ENCODE measurements at regions not wholly inside any gene's neighbourhood (a gene's known extent, or its start where the extent isn't known, plus 50 kb on each side); places are given as distances from the start of the nearest gene placed in this dataset.

- Histone ChIP-seq H3K4me2 (no peak overlapping the region), H3K9me3 (no peaks in the 10 kb centered on the region; the same call in 1 of the 2 replicates), H3K27ac (ENCODE audit: low read depth in 2 of 2, low read length in 1 of 2) (no peak overlapping the region; a peak in 1 of 4 replicates), H3K27me3 (ENCODE audit: insufficient read depth) (no peaks in the 10 kb centered on the region), H3K9me2 (no peaks in the 10 kb centered on the region), H3K79me2 (ENCODE audit: insufficient read depth) (no peaks in the 10 kb centered on the region), H3K4me1 (ENCODE audit: control insufficient read depth in 1 of 2, insufficient read depth in 2 of 2, low read depth in 1 of 2, low read length in 1 of 2) (no peaks in the 10 kb centered on the region; a peak in 1 of 4 replicates), H2AFZ (ENCODE audit: low read depth) (no peak overlapping the region), H3K9ac (no peak overlapping the region), H3F3A (replicated peaks; ENCODE audit: insufficient read depth) (no peaks in the 10 kb centered on the region), H3K4me3 (ENCODE audit: low read depth in 2 of 2, low read length in 1 of 2) (no peak overlapping the region), H3K36me3 (replicated peaks in 1 of 2; ENCODE audit: control insufficient read depth in 1 of 2, insufficient read depth in 2 of 2, low read length in 1 of 2) (no peaks in the 10 kb centered on the region), H4K20me1 (ENCODE audit: insufficient read depth) (no peaks in the 10 kb centered on the region)
- TF ChIP-seq EP300 (IDR thresholded peaks at IDR 0.05; ENCODE audit: borderline replicate concordance in 1 of 2, low read depth in 1 of 2, low read length in 1 of 2) (no peak), RAD21 (IDR thresholded peaks at IDR 0.05; ENCODE audit: low read length) (no peak), CHD2 (IDR thresholded peaks at IDR 0.05; ENCODE audit: low read length, partially characterized antibody) (no peak), TAF1 (IDR thresholded peaks at IDR 0.05; ENCODE audit: borderline replicate concordance, low read depth, low read length) (no peak), POLR2AphosphoS5 (IDR thresholded peaks at IDR 0.05; ENCODE audit: low read depth, low read length) (no peak), TCF12 (IDR thresholded peaks at IDR 0.05) (no peak), RFX5 (IDR thresholded peaks at IDR 0.05; ENCODE audit: low read length) (no peak)
- DNase-seq = peak; percentile 7
- ChIA-PET CTCF (interaction anchor here (0.5 kb wide), 1 partner anchor 1066 kb away, joined by 3 read pairs; no protein-coding TSS in a partner anchor), POLR2A (no interaction called here)
- WGBS (ENCODE audit: low lambda C conversion rate) = 45% methylated on average over 3 of the region's 3 CpGs
These were observed 364.1 kb upstream of the CNTN4 start for GRCh38 chr3:1734494-1735122.

- 19% methylated on average over 6 of the region's 6 CpGs for WGBS (ENCODE audit: low lambda C conversion rate)
- POLR2A ChIA-PET = no interaction called here
- TF ChIP-seq CTCF (IDR thresholded peaks at IDR 0.05) = no peak
- TF ChIP-seq MXI1 (IDR thresholded peaks at IDR 0.05; ENCODE audit: low read depth, low read length) = no peak
- no peak for TF ChIP-seq REST (IDR thresholded peaks at IDR 0.05; ENCODE audit: low read depth, low read length)
- TF ChIP-seq NFIC (IDR thresholded peaks at IDR 0.05; ENCODE audit: borderline replicate concordance) = no peak
- no peak for TF ChIP-seq TEAD4 (IDR thresholded peaks at IDR 0.05; ENCODE audit: borderline replicate concordance, insufficient read depth)
- no peak for TF ChIP-seq POLR2AphosphoS5 (IDR thresholded peaks at IDR 0.05; ENCODE audit: low read depth, low read length)
- TF ChIP-seq GABPA (IDR thresholded peaks at IDR 0.05; ENCODE audit: low read depth) = no peak
- no peak for TF ChIP-seq IRF3 (IDR thresholded peaks at IDR 0.05; ENCODE audit: low read depth, low read length)
- TF ChIP-seq ZBTB33 (IDR thresholded peaks at IDR 0.05; ENCODE audit: borderline replicate concordance, low read depth) = no peak
- no peak for TF ChIP-seq PBX3 (IDR thresholded peaks at IDR 0.05)
- no peak for TF ChIP-seq SMC3 (IDR thresholded peaks at IDR 0.05; ENCODE audit: low read depth, low read length)
- TF ChIP-seq TAF1 (IDR thresholded peaks at IDR 0.05; ENCODE audit: borderline replicate concordance, low read depth, low read length) = no peak
- no peak for TF ChIP-seq RCOR1 (IDR thresholded peaks at IDR 0.05; ENCODE audit: low read length)
These were observed 346.5 kb upstream of the CNTN4 start for GRCh38 chr3:1752205-1752604.

More at GRCh38 chr3:1752205-1752604, 346.5 kb upstream of the CNTN4 start:
- no peak for DNase-seq
- Histone ChIP-seq H3K4me1 (ENCODE audit: control insufficient read depth in 1 of 2, insufficient read depth in 2 of 2, low read depth in 1 of 2, low read length in 1 of 2) (no peaks in the 10 kb centered on the region), H4K20me1 (ENCODE audit: insufficient read depth) (no peaks in the 10 kb centered on the region), H3K9me3 (peaks cover 3% of the 10 kb centered on the region; the same call in 1 of the 2 replicates), H3K9me2 (no peaks in the 10 kb centered on the region; the same call in 1 of the 2 replicates), H3K9ac (no peak overlapping the region), H3K4me3 (ENCODE audit: low read depth in 2 of 2, low read length in 1 of 2) (no peak overlapping the region), H3K79me2 (ENCODE audit: insufficient read depth) (no peaks in the 10 kb centered on the region), H3K27ac (ENCODE audit: low read depth in 2 of 2, low read length in 1 of 2) (no peak overlapping the region), H2AFZ (ENCODE audit: low read depth) (no peak overlapping the region), H3F3A (replicated peaks; ENCODE audit: insufficient read depth) (no peaks in the 10 kb centered on the region), H3K4me2 (no peak overlapping the region), H3K27me3 (ENCODE audit: insufficient read depth) (no peaks in the 10 kb centered on the region), H3K36me3 (replicated peaks in 1 of 2; ENCODE audit: control insufficient read depth in 1 of 2, insufficient read depth in 2 of 2, low read length in 1 of 2) (no peaks in the 10 kb centered on the region)
- CTCF ChIA-PET = no interaction called here
